ENCODE measurements at regions not wholly inside any gene's neighbourhood (a gene's known extent, or its start where the extent isn't known, plus 50 kb on each side); places are given as distances from the start of the nearest gene placed in this dataset.

GRCh38 chr1:80778094-80778840 lies 1022.5 kb upstream of the ADGRL2 start:
- H3K9me3 Mint-ChIP-seq (ENCODE audit: unreplicated experiment): peaks cover 10% of the 10 kb centered on the region
- no peak overlapping the region for H3K4me3 Mint-ChIP-seq (ENCODE audit: unreplicated experiment)
- H3K36me3 Mint-ChIP-seq (ENCODE audit: unreplicated experiment): no peaks in the 10 kb centered on the region
- no peaks in the 10 kb centered on the region for H3K4me1 Mint-ChIP-seq (ENCODE audit: unreplicated experiment)
- no peaks in the 10 kb centered on the region for H3K27me3 Mint-ChIP-seq (ENCODE audit: unreplicated experiment)
- H3K27ac Mint-ChIP-seq (ENCODE audit: unreplicated experiment): no peak overlapping the region
- DNase-seq (ENCODE audit: extremely low spot score, unreplicated experiment): no peak
- TF ChIP-seq CTCF (IDR thresholded peaks at IDR 0.05): no peak

- no peaks in the 10 kb centered on the region for H3K36me3 Mint-ChIP-seq (ENCODE audit: unreplicated experiment)
- no peak for TF ChIP-seq CTCF (IDR thresholded peaks at IDR 0.05)
- H3K9me3 Mint-ChIP-seq (ENCODE audit: unreplicated experiment): peaks cover 5% of the 10 kb centered on the region
- H3K27ac Mint-ChIP-seq (ENCODE audit: unreplicated experiment): no peak overlapping the region
- H3K27me3 Mint-ChIP-seq (ENCODE audit: unreplicated experiment): no peaks in the 10 kb centered on the region
- no peak overlapping the region for H3K4me3 Mint-ChIP-seq (ENCODE audit: unreplicated experiment)
- no peaks in the 10 kb centered on the region for H3K4me1 Mint-ChIP-seq (ENCODE audit: unreplicated experiment)
- no peak for DNase-seq (ENCODE audit: extremely low spot score, unreplicated experiment)
Measured at GRCh38 chr1:80776266-80776665, 1024.5 kb upstream of the ADGRL2 start.

GRCh38 chr1:80769208-80769750 lies 1031.5 kb upstream of the ADGRL2 start:
- Mint-ChIP-seq H3K9me3 (ENCODE audit: unreplicated experiment) (no peaks in the 10 kb centered on the region), H3K27ac (ENCODE audit: unreplicated experiment) (peak overlapping the region; percentile 36), H3K27me3 (ENCODE audit: unreplicated experiment) (no peaks in the 10 kb centered on the region), H3K36me3 (ENCODE audit: unreplicated experiment) (no peaks in the 10 kb centered on the region), H3K4me1 (ENCODE audit: unreplicated experiment) (peaks cover 30% of the 10 kb centered on the region), H3K4me3 (ENCODE audit: unreplicated experiment) (no peak overlapping the region)
- no peak for TF ChIP-seq CTCF (IDR thresholded peaks at IDR 0.05)
- no peak for DNase-seq (ENCODE audit: extremely low spot score, unreplicated experiment)

- H3K27ac Mint-ChIP-seq (ENCODE audit: unreplicated experiment): no peak overlapping the region
- H3K27me3 Mint-ChIP-seq (ENCODE audit: unreplicated experiment): no peaks in the 10 kb centered on the region
- no peak for DNase-seq (ENCODE audit: extremely low spot score, unreplicated experiment)
- H3K9me3 Mint-ChIP-seq (ENCODE audit: unreplicated experiment): no peaks in the 10 kb centered on the region
- peaks cover 30% of the 10 kb centered on the region for H3K4me1 Mint-ChIP-seq (ENCODE audit: unreplicated experiment)
- no peak for TF ChIP-seq CTCF (IDR thresholded peaks at IDR 0.05)
- H3K36me3 Mint-ChIP-seq (ENCODE audit: unreplicated experiment): no peaks in the 10 kb centered on the region
- no peak overlapping the region for H3K4me3 Mint-ChIP-seq (ENCODE audit: unreplicated experiment)
Measured at GRCh38 chr1:80767711-80768110, 1033.0 kb upstream of the ADGRL2 start.

- no peak for DNase-seq (ENCODE audit: extremely low spot score, unreplicated experiment)
- TF ChIP-seq CTCF (IDR thresholded peaks at IDR 0.05): no peak
- Mint-ChIP-seq H3K27me3 (ENCODE audit: unreplicated experiment) (no peaks in the 10 kb centered on the region), H3K4me3 (ENCODE audit: unreplicated experiment) (no peak overlapping the region), H3K27ac (ENCODE audit: unreplicated experiment) (no peak overlapping the region), H3K9me3 (ENCODE audit: unreplicated experiment) (peaks cover 8% of the 10 kb centered on the region), H3K36me3 (ENCODE audit: unreplicated experiment) (no peaks in the 10 kb centered on the region), H3K4me1 (ENCODE audit: unreplicated experiment) (peaks cover 3% of the 10 kb centered on the region)
Measured at GRCh38 chr1:80759354-80759753, 1041.4 kb upstream of the ADGRL2 start.
